Type B pancreatic cell (in vitro differentiated cells): ENCODE measurements at regions not wholly inside any gene's neighbourhood (a gene's known extent, or its start where the extent isn't known, plus 50 kb on each side); places are given as distances from the start of the nearest gene placed in this dataset.

ENCODE experiments used
- DNase-seq: peaks from one replicate; pipeline ENCODE4 v3.0.0; 2021; ENCODE audit warnings: mixed read lengths; ENCODE audit not compliant: unreplicated experiment; ENCODE audit errors: extremely low spot score
- H3K27ac Mint-ChIP-seq: 2 replicates; pipeline ENCODE4 v1.8.0; 2021; ENCODE audit warnings: mild to moderate bottlenecking, mixed read lengths
- H3K27me3 Mint-ChIP-seq: 2 replicates; pipeline ENCODE4 v1.8.0; 2021; ENCODE audit warnings: mixed read lengths
- H3K36me3 Mint-ChIP-seq: 2 replicates; pipeline ENCODE4 v1.8.0; 2021; ENCODE audit warnings: mixed read lengths
- H3K4me1 Mint-ChIP-seq: one replicate; pipeline ENCODE4 v1.8.0; 2021; ENCODE audit warnings: mixed read lengths; ENCODE audit not compliant: unreplicated experiment
- H3K4me3 Mint-ChIP-seq: 2 replicates; pipeline ENCODE4 v1.8.0; 2021; ENCODE audit warnings: mild to moderate bottlenecking, mixed read lengths
- H3K9me3 Mint-ChIP-seq: 2 replicates; pipeline ENCODE4 v1.8.0; 2021; ENCODE audit warnings: mixed read lengths
- CTCF ChIP-seq: fragments of 200-600 bp; sonication (generic); conservative IDR thresholded peaks from 2 replicates; pipeline ENCODE4 v1.5.0; 2021; ENCODE audit warnings: antibody characterized with exemption, mild to moderate bottlenecking

- TF ChIP-seq CTCF: no peak
- Mint-ChIP-seq H3K36me3 (no peaks in the 10 kb centered on the region), H3K4me1 (no peaks in the 10 kb centered on the region), H3K9me3 (no peaks in the 10 kb centered on the region), H3K27me3 (no peaks in the 10 kb centered on the region), H3K27ac (no peak overlapping the region), H3K4me3 (no peak overlapping the region)
- DNase-seq: no peak
Observed at GRCh38 chr14:97344666-97345065, 547.5 kb downstream of the VRK1 start.

- DNase-seq: no peak
- no peak overlapping the region for H3K4me3 Mint-ChIP-seq
- no peak overlapping the region for H3K27ac Mint-ChIP-seq
- no peaks in the 10 kb centered on the region for H3K9me3 Mint-ChIP-seq
- TF ChIP-seq CTCF: peak; percentile 17
- H3K4me1 Mint-ChIP-seq: peaks cover 4% of the 10 kb centered on the region
- H3K27me3 Mint-ChIP-seq: peaks cover 3% of the 10 kb centered on the region
- no peaks in the 10 kb centered on the region for H3K36me3 Mint-ChIP-seq
Observed at GRCh38 chr14:97346675-97347074, 549.5 kb downstream of the VRK1 start.

- no peak overlapping the region for H3K4me3 Mint-ChIP-seq
- H3K4me1 Mint-ChIP-seq: peaks cover 4% of the 10 kb centered on the region
- no peaks in the 10 kb centered on the region for H3K9me3 Mint-ChIP-seq
- no peaks in the 10 kb centered on the region for H3K36me3 Mint-ChIP-seq
- peaks cover 9% of the 10 kb centered on the region for H3K27me3 Mint-ChIP-seq
- no peak for DNase-seq
- TF ChIP-seq CTCF: no peak
- no peak overlapping the region for H3K27ac Mint-ChIP-seq
Observed at GRCh38 chr14:97349463-97349862, 552.3 kb downstream of the VRK1 start.

GRCh38 chr14:97349946-97350345 lies 552.8 kb downstream of the VRK1 start:
- no peak for DNase-seq
- H3K4me3 Mint-ChIP-seq: no peak overlapping the region
- H3K27me3 Mint-ChIP-seq: peaks cover 13% of the 10 kb centered on the region
- H3K4me1 Mint-ChIP-seq: peaks cover 4% of the 10 kb centered on the region
- no peaks in the 10 kb centered on the region for H3K36me3 Mint-ChIP-seq
- no peak overlapping the region for H3K27ac Mint-ChIP-seq
- H3K9me3 Mint-ChIP-seq: no peaks in the 10 kb centered on the region
- no peak for TF ChIP-seq CTCF

GRCh38 chr14:97350415-97350814 lies 553.2 kb downstream of the VRK1 start:
- Mint-ChIP-seq H3K27me3 (peaks cover 16% of the 10 kb centered on the region), H3K36me3 (no peaks in the 10 kb centered on the region), H3K4me1 (peaks cover 4% of the 10 kb centered on the region), H3K4me3 (no peak overlapping the region), H3K9me3 (no peaks in the 10 kb centered on the region), H3K27ac (no peak overlapping the region)
- TF ChIP-seq CTCF: no peak
- no peak for DNase-seq
